Hepatocyte (in vitro differentiated cells): ENCODE measurements at regions not wholly inside any gene's neighbourhood (a gene's known extent, or its start where the extent isn't known, plus 50 kb on each side); places are given as distances from the start of the nearest gene placed in this dataset.

ENCODE experiments used
- CTCF ChIP-seq: fragments of 200-600 bp; sonication (generic); IDR thresholded peaks from 2 replicates; pipeline ENCODE4 v1.5.1; 2016; ENCODE audit warnings: antibody characterized with exemption, mild to moderate bottlenecking; ENCODE audit not compliant: poor library complexity
- EZH2phosphoT487 ChIP-seq: fragments of 200-600 bp; sonication (generic); IDR thresholded peaks from one replicate; pipeline ENCODE4 v1.6.1; 2018; ENCODE audit warnings: antibody characterized with exemption, mild to moderate bottlenecking, low read depth, moderate library complexity; ENCODE audit not compliant: unreplicated experiment, severe bottlenecking

GRCh38 chr1:87887100-87887499 is 558.4 kb downstream of the LMO4 start:
- TF ChIP-seq CTCF (no peak), EZH2phosphoT487 (no peak)
